Kidney (tissue), 13 donors: ENCODE measurements at regions not wholly inside any gene's neighbourhood (a gene's known extent, or its start where the extent isn't known, plus 50 kb on each side); places are given as distances from the start of the nearest gene placed in this dataset.

Experiments used
- DNase-seq, 5 donors: peaks; one replicate each; pipeline ENCODE4 v3.0.0-alpha.2; 2013 to 2020
- FAIRE-seq: peaks from 2 replicates; lab custom pipeline; 2012; peaks lifted over from hg19 to GRCh38; lab: Jason Lieb, UNC
- H3K27ac ChIP-seq, 2 donors: one replicate each; pipeline ENCODE4 v1.7.0; 2013; ENCODE audit warnings: low read depth in 2 of 2, low read length in 2 of 2, inconsistent platforms in 1 of 2
- H3K27me3 ChIP-seq: one replicate; pipeline ENCODE4 v1.7.1; 2013; ENCODE audit warnings: low read length, inconsistent platforms; ENCODE audit not compliant: control insufficient read depth, insufficient read depth
- H3K36me3 ChIP-seq, 3 donors: one replicate each; pipeline versions ENCODE4 v1.7.0 to v1.7.1; 2013; ENCODE audit warnings: low read length in 3 of 3, control low read depth in 1 of 3, inconsistent platforms in 1 of 3; ENCODE audit not compliant: insufficient read depth in 3 of 3, control insufficient read depth in 2 of 3
- H3K4me1 ChIP-seq, 3 donors: one replicate each; pipeline versions ENCODE4 v1.7.0 to v1.7.1; 2013; ENCODE audit warnings: low read length in 3 of 3, inconsistent platforms in 1 of 3, low read depth in 1 of 3; ENCODE audit not compliant: control insufficient read depth in 2 of 3, insufficient read depth in 2 of 3
- H3K4me3 ChIP-seq, 3 donors: one replicate each; pipeline versions ENCODE4 v1.7.0 to v1.8.1; 2013; ENCODE audit warnings: low read length in 3 of 3, control low read depth in 1 of 3, inconsistent platforms in 1 of 3
- H3K9ac ChIP-seq, 3 donors: one replicate each; pipeline versions ENCODE4 v1.7.0 to v1.7.1; 2013; ENCODE audit warnings: low read length in 3 of 3, control low read depth in 1 of 3, inconsistent platforms in 1 of 3
- H3K9me3 ChIP-seq, 3 donors: one replicate each; pipeline versions ENCODE4 v1.7.0 to v1.7.1; 2013; ENCODE audit warnings: low read length in 3 of 3, control low read depth in 1 of 3, inconsistent platforms in 1 of 3; ENCODE audit not compliant: control insufficient read depth in 2 of 3, insufficient read depth in 1 of 3
- intact Hi-C: fragments of 100-400 bp; cut with DNase I; formaldehyde crosslinking; loops from one replicate; pipeline ENCODE4 v1.11.1; 2022
- TF ChIP-seq, protein P1 (sequence below): IDR thresholded peaks from 3 replicates; pipeline ENCODE4 v1.5.1; 2012; ENCODE audit warnings: mild to moderate bottlenecking, moderate library complexity, borderline replicate concordance; ENCODE audit not compliant: insufficient read depth; ENCODE audit errors: extremely low read depth
- donor health status: control.
- donor health status: control.
- donor health status: control.
- donor health status: control.
- donor health status: control.
- donor health status: DM: yes; HTN: yes; CAD: no.
- donor health status: Normal renal cell carcinoma (clear cell type).

DNA sequence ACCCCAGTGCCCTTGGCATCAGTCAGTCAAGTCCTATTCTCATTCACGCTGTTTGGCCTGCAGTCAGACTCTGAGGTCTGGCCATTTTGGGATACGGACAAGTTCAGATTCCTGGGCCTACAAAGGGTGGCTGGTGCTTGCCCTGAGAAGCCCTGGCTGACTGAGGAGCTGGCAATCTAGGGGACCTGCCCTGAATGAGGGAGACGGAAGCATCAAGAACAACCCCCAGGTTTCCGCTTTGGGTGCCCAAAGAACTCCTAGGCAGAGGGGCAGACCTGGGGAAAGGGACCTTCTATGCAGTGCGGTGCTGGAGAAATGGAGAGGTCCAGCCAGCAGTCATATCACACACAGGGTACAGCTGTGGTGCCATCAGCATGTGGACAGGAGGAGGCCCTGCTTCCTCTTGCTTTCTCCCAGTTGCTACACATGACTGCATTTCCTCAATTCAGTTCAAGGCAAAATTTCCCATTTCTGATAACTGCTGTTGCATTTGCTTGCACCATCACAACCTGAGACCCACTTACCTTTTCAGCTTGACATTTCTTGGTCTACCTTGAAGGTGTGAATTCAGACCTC is 70.9 kb upstream of the LGALSL start:
- H3K27ac ChIP-seq, result no peak overlapping the region
- H3K4me1 ChIP-seq, result no peaks in the 10 kb centered on the region
- intact Hi-C loops, result no loop called here
- H3K9ac ChIP-seq, result no peak overlapping the region
- H3K9me3 ChIP-seq, result no peaks in the 10 kb centered on the region
- TF ChIP-seq, protein P1, sequence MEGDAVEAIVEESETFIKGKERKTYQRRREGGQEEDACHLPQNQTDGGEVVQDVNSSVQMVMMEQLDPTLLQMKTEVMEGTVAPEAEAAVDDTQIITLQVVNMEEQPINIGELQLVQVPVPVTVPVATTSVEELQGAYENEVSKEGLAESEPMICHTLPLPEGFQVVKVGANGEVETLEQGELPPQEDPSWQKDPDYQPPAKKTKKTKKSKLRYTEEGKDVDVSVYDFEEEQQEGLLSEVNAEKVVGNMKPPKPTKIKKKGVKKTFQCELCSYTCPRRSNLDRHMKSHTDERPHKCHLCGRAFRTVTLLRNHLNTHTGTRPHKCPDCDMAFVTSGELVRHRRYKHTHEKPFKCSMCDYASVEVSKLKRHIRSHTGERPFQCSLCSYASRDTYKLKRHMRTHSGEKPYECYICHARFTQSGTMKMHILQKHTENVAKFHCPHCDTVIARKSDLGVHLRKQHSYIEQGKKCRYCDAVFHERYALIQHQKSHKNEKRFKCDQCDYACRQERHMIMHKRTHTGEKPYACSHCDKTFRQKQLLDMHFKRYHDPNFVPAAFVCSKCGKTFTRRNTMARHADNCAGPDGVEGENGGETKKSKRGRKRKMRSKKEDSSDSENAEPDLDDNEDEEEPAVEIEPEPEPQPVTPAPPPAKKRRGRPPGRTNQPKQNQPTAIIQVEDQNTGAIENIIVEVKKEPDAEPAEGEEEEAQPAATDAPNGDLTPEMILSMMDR, result no peak
- no peaks in the 10 kb centered on the region for H3K27me3 ChIP-seq
- no peak for FAIRE-seq
- DNase-seq, result no peak
- no peak overlapping the region for H3K4me3 ChIP-seq
- H3K36me3 ChIP-seq, result no peaks in the 10 kb centered on the region

DNA sequence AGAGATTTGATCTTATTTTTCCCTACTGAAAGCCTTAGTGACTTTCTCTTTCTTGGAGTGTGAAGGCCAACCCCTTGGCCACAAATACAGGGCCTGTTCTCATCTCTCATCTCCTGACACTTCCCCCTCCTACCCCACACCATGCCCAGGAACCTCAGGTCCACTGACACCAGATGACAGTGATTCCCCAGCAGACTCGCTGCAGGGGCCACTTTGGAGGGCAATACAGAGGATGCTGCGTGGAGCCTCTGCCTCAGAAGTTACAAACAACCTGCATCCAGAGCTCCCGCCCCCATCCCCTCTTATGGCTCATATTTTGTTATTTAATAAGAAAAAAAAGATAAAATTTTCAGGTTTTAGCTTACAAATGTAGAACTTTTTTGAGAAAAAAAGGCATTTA is 70.1 kb upstream of the LGALSL start:
- H3K4me1 ChIP-seq, result no peaks in the 10 kb centered on the region
- TF ChIP-seq, protein P1, result no peak
- no peak for DNase-seq
- intact Hi-C loops, result no loop called here
- no peak overlapping the region for H3K9ac ChIP-seq
- FAIRE-seq, result no peak
- no peak overlapping the region for H3K4me3 ChIP-seq
- no peaks in the 10 kb centered on the region for H3K27me3 ChIP-seq
- H3K27ac ChIP-seq, result no peak overlapping the region
- no peaks in the 10 kb centered on the region for H3K36me3 ChIP-seq
- no peaks in the 10 kb centered on the region for H3K9me3 ChIP-seq

DNA sequence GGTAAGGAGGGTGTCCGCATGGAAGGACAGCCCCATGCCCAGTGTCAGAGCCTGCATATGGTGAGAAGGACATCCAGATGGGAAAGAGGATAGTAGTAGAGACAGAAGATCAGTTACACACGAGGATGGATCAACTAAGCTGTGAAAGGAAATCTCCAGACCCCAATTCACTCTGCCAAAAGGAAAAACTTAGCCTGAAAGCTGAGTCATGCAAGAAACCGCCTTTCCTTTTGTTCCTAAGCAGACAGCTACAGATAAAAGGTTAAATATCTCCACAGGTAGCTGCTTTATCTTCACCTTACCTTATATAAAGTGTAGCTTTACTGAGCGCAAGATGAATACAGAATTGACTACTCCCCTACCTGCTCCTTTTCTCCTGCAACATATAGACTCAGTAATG is 67.3 kb upstream of the LGALSL start:
- Histone ChIP-seq H3K9me3 (peaks cover 0 to 10% (median 0%) of the 10 kb centered on the region in 3 donors), H3K4me1 (no peaks in the 10 kb centered on the region), H3K27me3 (no peaks in the 10 kb centered on the region), H3K9ac (no peak overlapping the region), H3K27ac (no peak overlapping the region), H3K4me3 (no peak overlapping the region), H3K36me3 (no peaks in the 10 kb centered on the region)
- TF ChIP-seq, protein P1, result no peak
- FAIRE-seq, result no peak
- intact Hi-C loops, result no loop called here
- DNase-seq, result no peak

DNA sequence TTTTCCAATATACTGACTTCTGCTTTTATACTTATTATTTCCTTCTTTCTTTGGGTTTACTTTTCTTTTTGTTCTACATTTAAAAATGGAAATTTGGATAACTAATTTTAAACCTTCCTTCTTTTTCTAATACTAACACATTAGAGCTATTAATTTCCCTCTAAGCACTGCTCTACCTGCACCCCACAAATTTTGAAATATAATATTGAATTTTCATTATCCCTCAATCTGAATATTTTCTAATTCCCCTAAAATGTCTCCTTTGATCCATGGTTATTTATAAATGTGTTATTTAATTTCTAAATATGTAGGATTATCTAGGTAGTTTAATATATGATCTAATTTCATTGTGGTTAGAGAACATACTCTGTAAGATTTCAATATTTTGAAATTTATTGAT is 63.4 kb upstream of the LGALSL start:
- no peak for DNase-seq
- Histone ChIP-seq H3K9me3 (peaks cover 0 to 10% (median 0%) of the 10 kb centered on the region in 3 donors), H3K27ac (no peak overlapping the region), H3K4me3 (no peak overlapping the region), H3K4me1 (no peaks in the 10 kb centered on the region), H3K9ac (no peak overlapping the region), H3K36me3 (no peaks in the 10 kb centered on the region), H3K27me3 (no peaks in the 10 kb centered on the region)
- intact Hi-C loops, result no loop called here
- peak; percentile 23 for FAIRE-seq
- TF ChIP-seq, protein P1, result no peak
